ENCODE measurements at regions not wholly inside any gene's neighbourhood (a gene's known extent, or its start where the extent isn't known, plus 50 kb on each side); places are given as distances from the start of the nearest gene placed in this dataset.

DNA sequence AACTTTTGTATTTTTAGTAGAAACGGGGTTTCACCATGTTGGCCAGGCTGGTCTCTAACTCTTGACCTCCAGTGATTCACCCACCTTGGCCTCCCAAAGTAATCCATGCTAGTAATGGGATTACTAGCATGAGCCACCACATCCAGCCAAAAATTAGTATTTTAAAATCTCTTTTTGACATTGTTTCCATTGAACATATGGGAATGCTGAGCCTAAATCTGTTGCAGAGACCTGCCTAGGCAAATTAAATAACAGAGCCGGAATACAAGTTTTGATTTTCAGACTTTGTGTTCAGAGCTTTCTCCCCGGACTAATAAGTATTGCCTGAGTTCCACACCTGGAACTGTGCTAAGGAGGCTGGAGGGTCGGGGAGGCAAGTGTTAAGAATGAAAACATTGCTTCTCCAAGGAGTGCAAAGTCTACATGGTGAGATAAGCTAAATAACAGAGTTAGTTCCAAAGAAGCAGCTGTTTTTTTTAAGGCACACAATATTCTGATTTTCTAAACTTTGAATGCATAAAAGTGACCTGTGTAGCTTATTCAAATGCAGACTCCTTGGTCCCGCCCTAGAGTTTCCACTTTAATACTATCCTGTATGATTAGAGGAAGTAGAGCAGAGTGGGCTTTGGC lies 150.6 kb upstream of the CELF4 start:
- intact Hi-C loops (cut with micrococcal nuclease): no loop called here
- Histone ChIP-seq H3K9me2 (replicated peaks; ENCODE audit: low read length) (no peaks in the 10 kb centered on the region), H3F3A (ENCODE audit: low read length, unreplicated experiment) (no peaks in the 10 kb centered on the region), H3K4me3 (ENCODE audit: low read length) (no peak overlapping the region), H3K27ac (ENCODE audit: low read length) (no peak overlapping the region), H2AFZ (ENCODE audit: low read length) (no peak overlapping the region), H3K4me1 (ENCODE audit: insufficient read depth, low read length) (no peaks in the 10 kb centered on the region), H3K9ac (ENCODE audit: low read length) (no peak overlapping the region), H3K4me2 (ENCODE audit: low read length) (no peak overlapping the region), H3K9me3 (ENCODE audit: low read length) (no peaks in the 10 kb centered on the region), H4K20me1 (ENCODE audit: low read length) (no peaks in the 10 kb centered on the region), H3K27me3 (ENCODE audit: low read length) (no peaks in the 10 kb centered on the region), H3K36me3 (ENCODE audit: low read depth, low read length) (no peaks in the 10 kb centered on the region), H3K79me2 (ENCODE audit: low read length) (no peaks in the 10 kb centered on the region)
- ATAC-seq (no peak), DNase-seq (no peak)
- no TSS peak for BruUV-seq (replicated peaks)
- TF ChIP-seq, protein P1, sequence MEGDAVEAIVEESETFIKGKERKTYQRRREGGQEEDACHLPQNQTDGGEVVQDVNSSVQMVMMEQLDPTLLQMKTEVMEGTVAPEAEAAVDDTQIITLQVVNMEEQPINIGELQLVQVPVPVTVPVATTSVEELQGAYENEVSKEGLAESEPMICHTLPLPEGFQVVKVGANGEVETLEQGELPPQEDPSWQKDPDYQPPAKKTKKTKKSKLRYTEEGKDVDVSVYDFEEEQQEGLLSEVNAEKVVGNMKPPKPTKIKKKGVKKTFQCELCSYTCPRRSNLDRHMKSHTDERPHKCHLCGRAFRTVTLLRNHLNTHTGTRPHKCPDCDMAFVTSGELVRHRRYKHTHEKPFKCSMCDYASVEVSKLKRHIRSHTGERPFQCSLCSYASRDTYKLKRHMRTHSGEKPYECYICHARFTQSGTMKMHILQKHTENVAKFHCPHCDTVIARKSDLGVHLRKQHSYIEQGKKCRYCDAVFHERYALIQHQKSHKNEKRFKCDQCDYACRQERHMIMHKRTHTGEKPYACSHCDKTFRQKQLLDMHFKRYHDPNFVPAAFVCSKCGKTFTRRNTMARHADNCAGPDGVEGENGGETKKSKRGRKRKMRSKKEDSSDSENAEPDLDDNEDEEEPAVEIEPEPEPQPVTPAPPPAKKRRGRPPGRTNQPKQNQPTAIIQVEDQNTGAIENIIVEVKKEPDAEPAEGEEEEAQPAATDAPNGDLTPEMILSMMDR (conservative IDR thresholded peaks at IDR 0.05; ENCODE audit: low read depth, low read length): no peak
- TF ChIP-seq EZH2phosphoT487 (IDR thresholded peaks at IDR 0.05; ENCODE audit: borderline replicate concordance, low read length) (no peak), EZH2 (IDR thresholded peaks at IDR 0.05; ENCODE audit: low read length, unreplicated experiment) (no peak)
- ChIA-PET POLR2A (ENCODE audit: unreplicated experiment) (no interaction called here), CTCF (no interaction called here)

DNA sequence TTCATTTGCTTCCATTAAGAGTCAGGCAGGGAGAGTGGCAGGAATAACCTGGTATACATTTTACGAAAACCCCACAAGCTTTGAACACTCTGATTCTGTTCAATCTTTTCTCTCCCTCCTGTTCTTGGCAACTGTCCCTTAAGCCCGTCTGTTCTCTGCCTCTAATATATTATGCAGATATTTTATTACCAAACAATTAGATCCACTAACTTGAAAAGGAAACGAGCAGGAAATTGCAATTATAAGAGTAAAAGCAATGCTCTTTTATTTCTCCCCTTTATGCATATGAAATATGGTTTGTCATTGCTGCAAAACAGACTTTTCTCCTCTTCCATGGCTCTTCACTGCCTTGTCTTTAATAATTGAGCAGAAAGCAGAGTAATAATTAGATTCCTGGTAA lies 149.1 kb upstream of the CELF4 start:
- H3K27me3 ChIP-seq (ENCODE audit: low read length): no peaks in the 10 kb centered on the region
- CTCF ChIA-PET: no interaction called here

DNA sequence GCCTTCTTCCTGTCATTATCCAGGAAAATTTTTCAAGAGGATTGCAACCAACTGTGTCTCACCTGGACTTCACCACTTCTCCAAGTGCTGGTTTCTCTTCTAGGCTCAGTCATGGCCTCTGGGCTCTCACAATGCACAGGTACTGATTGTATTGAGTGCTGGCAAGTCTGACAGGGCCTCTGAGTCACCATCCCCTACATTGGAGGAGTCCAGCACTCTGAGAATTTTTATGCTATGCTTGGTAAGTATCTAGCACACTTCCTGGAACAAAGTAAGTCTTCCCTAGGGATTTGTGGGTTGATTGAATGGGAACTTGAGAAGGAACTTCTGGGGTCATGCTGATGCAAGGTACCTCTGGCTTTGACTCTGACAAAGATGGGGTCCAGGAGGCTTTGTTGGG lies 147.2 kb upstream of the CELF4 start:
- Histone ChIP-seq H3K9me3 (ENCODE audit: low read length) (no peaks in the 10 kb centered on the region), H3F3A (ENCODE audit: low read length, unreplicated experiment) (no peaks in the 10 kb centered on the region), H3K4me2 (ENCODE audit: low read length) (no peak overlapping the region), H3K27me3 (ENCODE audit: low read length) (no peaks in the 10 kb centered on the region), H3K9me2 (replicated peaks; ENCODE audit: low read length) (no peaks in the 10 kb centered on the region), H3K9ac (ENCODE audit: low read length) (no peak overlapping the region), H3K36me3 (ENCODE audit: low read depth, low read length) (no peaks in the 10 kb centered on the region), H2AFZ (ENCODE audit: low read length) (no peak overlapping the region), H4K20me1 (ENCODE audit: low read length) (no peaks in the 10 kb centered on the region), H3K79me2 (ENCODE audit: low read length) (no peaks in the 10 kb centered on the region), H3K4me3 (ENCODE audit: low read length) (no peak overlapping the region), H3K4me1 (ENCODE audit: insufficient read depth, low read length) (no peaks in the 10 kb centered on the region), H3K27ac (ENCODE audit: low read length) (no peak overlapping the region)
- BruUV-seq (replicated peaks): no TSS peak
- no peak for ATAC-seq
- TF ChIP-seq EZH2phosphoT487 (IDR thresholded peaks at IDR 0.05; ENCODE audit: borderline replicate concordance, low read length) (no peak), EZH2 (IDR thresholded peaks at IDR 0.05; ENCODE audit: low read length, unreplicated experiment) (no peak)
- TF ChIP-seq, protein P1 (conservative IDR thresholded peaks at IDR 0.05; ENCODE audit: low read depth, low read length): no peak
- intact Hi-C loops (cut with micrococcal nuclease): no loop called here
- CTCF ChIA-PET: no interaction called here
- DNase-seq: no peak
- POLR2A ChIA-PET (ENCODE audit: unreplicated experiment): no interaction called here

More for the DNA sequence above, 149.1 kb upstream of the CELF4 start:
- no peak overlapping the region for H3K9ac ChIP-seq (ENCODE audit: low read length)
- H3F3A ChIP-seq (ENCODE audit: low read length, unreplicated experiment): no peaks in the 10 kb centered on the region
- H3K9me3 ChIP-seq (ENCODE audit: low read length): no peaks in the 10 kb centered on the region
- ATAC-seq (no peak), DNase-seq (no peak)
- no peak overlapping the region for H3K4me3 ChIP-seq (ENCODE audit: low read length)
- H3K4me1 ChIP-seq (ENCODE audit: insufficient read depth, low read length): no peaks in the 10 kb centered on the region
- POLR2A ChIA-PET (ENCODE audit: unreplicated experiment): no interaction called here
- H3K4me2 ChIP-seq (ENCODE audit: low read length): no peak overlapping the region
- intact Hi-C loops (cut with micrococcal nuclease): no loop called here
- no peak overlapping the region for H2AFZ ChIP-seq (ENCODE audit: low read length)
- BruUV-seq (replicated peaks): no TSS peak
- H3K27ac ChIP-seq (ENCODE audit: low read length): no peak overlapping the region
- no peaks in the 10 kb centered on the region for H4K20me1 ChIP-seq (ENCODE audit: low read length)
- no peaks in the 10 kb centered on the region for H3K9me2 ChIP-seq (replicated peaks; ENCODE audit: low read length)
- H3K79me2 ChIP-seq (ENCODE audit: low read length): no peaks in the 10 kb centered on the region
- TF ChIP-seq, protein P1 (conservative IDR thresholded peaks at IDR 0.05; ENCODE audit: low read depth, low read length): no peak
- no peak for TF ChIP-seq EZH2phosphoT487 (IDR thresholded peaks at IDR 0.05; ENCODE audit: borderline replicate concordance, low read length)
- no peak for TF ChIP-seq EZH2 (IDR thresholded peaks at IDR 0.05; ENCODE audit: low read length, unreplicated experiment)
- no peaks in the 10 kb centered on the region for H3K36me3 ChIP-seq (ENCODE audit: low read depth, low read length)
